Testis (tissue), 2 donors: ENCODE measurements at regions not wholly inside any gene's neighbourhood (a gene's known extent, or its start where the extent isn't known, plus 50 kb on each side); places are given as distances from the start of the nearest gene placed in this dataset.

Experiments
- DNase-seq: peaks from one replicate; pipeline ENCODE4 v3.0.0-alpha.2; 2019
- H3K27ac ChIP-seq, 2 donors: fragments of 200-600 bp; sonication (generic); one replicate each; pipeline ENCODE4 v1.5.1; 2019
- H3K27me3 ChIP-seq: fragments of 200-600 bp; sonication (generic); one replicate; pipeline ENCODE4 v1.5.1; 2019
- H3K36me3 ChIP-seq: fragments of 200-600 bp; sonication (generic); one replicate; pipeline ENCODE4 v1.5.1; 2017; ENCODE audit warnings: low read depth; ENCODE audit errors: missing control alignments
- H3K4me1 ChIP-seq: fragments of 200-600 bp; sonication (generic); one replicate; pipeline ENCODE4 v1.5.1; 2019
- H3K4me3 ChIP-seq, 2 donors: fragments of 200-600 bp; sonication (generic); one replicate each; pipeline ENCODE4 v1.5.1; 2017 to 2019
- H3K9me3 ChIP-seq: fragments of 200-600 bp; sonication (generic); one replicate; pipeline ENCODE4 v1.5.1; 2017
- CTCF ChIP-seq, 3 experiments: fragments of 450-650 bp in 2 of 3; fragments of 200-600 bp in 1 of 3; sonication (generic) in 1 of 3; IDR thresholded peaks; one replicate each; pipeline ENCODE4 v1.5.1; 2016 to 2019; ENCODE audit warnings: antibody characterized with exemption in 3 of 3, mild to moderate bottlenecking in 2 of 3, moderate library complexity in 1 of 3
- POLR2A ChIP-seq: fragments of 450-650 bp; IDR thresholded peaks from one replicate; pipeline ENCODE4 v1.6.1; 2017; ENCODE audit warnings: antibody characterized with exemption, mild to moderate bottlenecking, moderate library complexity
- WGBS, 2 donors: methylation state at CpG; one replicate each; pipeline ENCODE4 v1.1.5; 2018; 5-methylcytosine and 5-hydroxymethylcytosine counted together
- intact Hi-C: fragments of 100-400 bp; cut with DNase I; formaldehyde crosslinking; loops from one replicate; pipeline ENCODE4 v1.15.1; 2023; ENCODE audit warnings: low total_unique reads

- H3K27me3 ChIP-seq = no peaks in the 10 kb centered on the region
- no peak for TF ChIP-seq POLR2A
- no peak for TF ChIP-seq CTCF (IDR thresholded peaks at IDR 0.05)
- no peaks in the 10 kb centered on the region for H3K9me3 ChIP-seq
- H3K4me3 ChIP-seq = no peak overlapping the region
- 87 to 88% methylated on average over 1 of the region's 1 CpG for WGBS, 2 donors
- no peaks in the 10 kb centered on the region for H3K4me1 ChIP-seq
- H3K27ac ChIP-seq = no peak overlapping the region
- intact Hi-C loops = no loop called here
- no peaks in the 10 kb centered on the region for H3K36me3 ChIP-seq
- DNase-seq = no peak
These were observed 129.8 kb downstream of the TANC2 start for GRCh38 chr17:63095879-63096278.

- no peak for DNase-seq
- H3K27ac ChIP-seq = no peak overlapping the region
- H3K4me1 ChIP-seq = no peaks in the 10 kb centered on the region
- H3K4me3 ChIP-seq = no peak overlapping the region
- 73 to 81% methylated on average over 5 of the region's 5 CpGs for WGBS, 2 donors
- H3K27me3 ChIP-seq = no peaks in the 10 kb centered on the region
- intact Hi-C loops = no loop called here
- no peaks in the 10 kb centered on the region for H3K9me3 ChIP-seq
- TF ChIP-seq CTCF (IDR thresholded peaks at IDR 0.05) = no peak
- TF ChIP-seq POLR2A = no peak
- no peaks in the 10 kb centered on the region for H3K36me3 ChIP-seq
These were observed 130.4 kb downstream of the TANC2 start for GRCh38 chr17:63096426-63096825.

- no peak overlapping the region for H3K4me3 ChIP-seq
- H3K36me3 ChIP-seq = no peaks in the 10 kb centered on the region
- 71 to 77% methylated on average over 1 of the region's 1 CpG for WGBS, 2 donors
- no peak for DNase-seq
- intact Hi-C loops = no loop called here
- H3K4me1 ChIP-seq = no peaks in the 10 kb centered on the region
- H3K27me3 ChIP-seq = no peaks in the 10 kb centered on the region
- H3K27ac ChIP-seq = no peak overlapping the region
- no peaks in the 10 kb centered on the region for H3K9me3 ChIP-seq
- TF ChIP-seq POLR2A (no peak), CTCF (IDR thresholded peaks at IDR 0.05) (no peak)
These were observed 133.4 kb downstream of the TANC2 start for GRCh38 chr17:63099425-63099824.

GRCh38 chr17:63102034-63102433 lies 136.0 kb downstream of the TANC2 start:
- Histone ChIP-seq H3K27me3 (no peaks in the 10 kb centered on the region), H3K9me3 (no peaks in the 10 kb centered on the region), H3K27ac (no peak overlapping the region), H3K36me3 (no peaks in the 10 kb centered on the region), H3K4me1 (no peaks in the 10 kb centered on the region), H3K4me3 (no peak overlapping the region)
- WGBS, 2 donors = 92 to 99% methylated on average over 4 of the region's 4 CpGs
- TF ChIP-seq CTCF (IDR thresholded peaks at IDR 0.05) = no peak
- TF ChIP-seq POLR2A = no peak
- intact Hi-C loops = no loop called here
- DNase-seq = no peak

GRCh38 chr17:63106050-63106449 lies 140.0 kb downstream of the TANC2 start:
- DNase-seq = no peak
- H3K4me1 ChIP-seq = no peaks in the 10 kb centered on the region
- no peaks in the 10 kb centered on the region for H3K27me3 ChIP-seq
- H3K4me3 ChIP-seq = no peak overlapping the region
- H3K36me3 ChIP-seq = no peaks in the 10 kb centered on the region
- no peak overlapping the region for H3K27ac ChIP-seq
- no peak for TF ChIP-seq POLR2A
- no peak for TF ChIP-seq CTCF (IDR thresholded peaks at IDR 0.05)
- WGBS, 2 donors = 80 to 92% methylated on average over 1 of the region's 1 CpG
- no peaks in the 10 kb centered on the region for H3K9me3 ChIP-seq
- intact Hi-C loops = no loop called here
